Pancreas (tissue), 10 donors: ENCODE measurements at regions not wholly inside any gene's neighbourhood (a gene's known extent, or its start where the extent isn't known, plus 50 kb on each side); places are given as distances from the start of the nearest gene placed in this dataset.

Experiments used
- ATAC-seq, 4 donors: fragments of 200-7000 bp; cut with Tn5 transposase; one replicate each; pipeline versions ENCODE4 v1.8.0 to v1.9.1; 2020; ENCODE audit warnings: mild to moderate bottlenecking in 4 of 4, moderate library complexity in 4 of 4
- DNase-seq, 6 donors: peaks; one replicate each; pipeline ENCODE4 v3.0.0-alpha.2; 2020
- FAIRE-seq: peaks from 2 replicates; lab custom pipeline; 2012; peaks lifted over from hg19 to GRCh38; lab: Jason Lieb, UNC
- H3K27ac ChIP-seq, 4 donors: fragments of 200-600 bp; sonication (generic); 1 replicate in 3 of 4; 2 replicates in 1 of 4; pipeline versions ENCODE4 v1.5.0 to v1.8.0; 2020
- H3K27me3 ChIP-seq, 4 donors: fragments of 200-600 bp; one replicate each; pipeline ENCODE4 v1.8.0; 2021
- H3K36me3 ChIP-seq, 3 donors: fragments of 200-600 bp; sonication (generic) in 1 of 3; one replicate each; pipeline versions ENCODE4 v1.5.0 to v1.8.0; 2020 to 2021
- H3K4me1 ChIP-seq, 3 donors: fragments of 200-600 bp; one replicate each; pipeline ENCODE4 v1.8.0; 2021
- H3K4me3 ChIP-seq, 4 donors: fragments of 200-600 bp; sonication (generic) in 2 of 4; one replicate each; pipeline versions ENCODE4 v1.5.0 to v1.8.0; 2020 to 2021
- H3K9me3 ChIP-seq, 4 donors: fragments of 200-600 bp; one replicate each; pipeline ENCODE4 v1.8.0; 2021
- WGBS, 2 donors: extraction: QIAGEN DNeasy Blood & Tissue Kit; methylation state at CpG; one replicate each; pipeline ENCODE4 v1.1.7; 2013; 5-methylcytosine and 5-hydroxymethylcytosine counted together
- intact Hi-C, 3 donors: fragments of 100-400 bp; cut with DNase I; formaldehyde crosslinking; loops; one replicate each; pipeline versions ENCODE4 v1.11.1 to v1.14.2; 2022
- TF ChIP-seq, protein P1 (sequence below), 4 donors: fragments of 200-600 bp; sonication (generic) in 3 of 4; IDR thresholded peaks; one replicate each; pipeline versions ENCODE4 v1.5.0 to v1.8.0; 2021; ENCODE audit warnings: antibody characterized with exemption in 4 of 4
- donor health status: healthy with polysubstance abuse.
- donor health status: DM: no; HTN: no; CAD: no; lungs with moderate emphysema.
- donor health status: DM: no; HTN: no; CAD: no.
- donor health status: control.
- donor health status: control.
- donor health status: Bipolar disorder and iron deficiency.
- donor health status: DM: yes; HTN: yes; CAD: no.
- donor health status: DM: no; HTN: no; CAD: no.
- donor health status: DM: no; HTN: no; CAD: no.
- donor health status: DM: yes; HTN: yes; CAD: no.

DNA sequence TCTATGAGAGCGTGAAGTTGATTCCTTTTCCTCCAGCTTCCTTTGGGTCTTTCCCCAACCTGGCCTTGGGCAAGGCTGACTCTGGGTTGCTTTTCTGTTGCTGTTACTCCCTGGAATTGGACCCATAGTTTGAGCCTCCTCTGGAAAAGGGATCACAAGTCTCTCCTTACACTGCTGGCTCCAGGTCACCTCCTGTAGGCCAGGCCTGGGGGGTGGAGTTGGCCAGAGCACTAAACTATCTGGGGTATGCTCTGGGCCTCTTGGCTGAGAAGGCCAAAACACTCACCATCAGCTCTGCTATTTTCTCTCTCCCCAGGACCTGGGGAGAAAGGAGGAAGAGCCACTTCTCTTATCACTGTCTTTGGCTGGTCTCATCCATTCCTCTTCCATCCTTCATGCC is 56.5 kb upstream of the NCOA1 start:
- no peak overlapping the region for H3K27ac ChIP-seq
- H3K9me3 ChIP-seq = no peaks in the 10 kb centered on the region
- DNase-seq (no peak), FAIRE-seq (no peak), ATAC-seq (no peak)
- TF ChIP-seq, protein P1, sequence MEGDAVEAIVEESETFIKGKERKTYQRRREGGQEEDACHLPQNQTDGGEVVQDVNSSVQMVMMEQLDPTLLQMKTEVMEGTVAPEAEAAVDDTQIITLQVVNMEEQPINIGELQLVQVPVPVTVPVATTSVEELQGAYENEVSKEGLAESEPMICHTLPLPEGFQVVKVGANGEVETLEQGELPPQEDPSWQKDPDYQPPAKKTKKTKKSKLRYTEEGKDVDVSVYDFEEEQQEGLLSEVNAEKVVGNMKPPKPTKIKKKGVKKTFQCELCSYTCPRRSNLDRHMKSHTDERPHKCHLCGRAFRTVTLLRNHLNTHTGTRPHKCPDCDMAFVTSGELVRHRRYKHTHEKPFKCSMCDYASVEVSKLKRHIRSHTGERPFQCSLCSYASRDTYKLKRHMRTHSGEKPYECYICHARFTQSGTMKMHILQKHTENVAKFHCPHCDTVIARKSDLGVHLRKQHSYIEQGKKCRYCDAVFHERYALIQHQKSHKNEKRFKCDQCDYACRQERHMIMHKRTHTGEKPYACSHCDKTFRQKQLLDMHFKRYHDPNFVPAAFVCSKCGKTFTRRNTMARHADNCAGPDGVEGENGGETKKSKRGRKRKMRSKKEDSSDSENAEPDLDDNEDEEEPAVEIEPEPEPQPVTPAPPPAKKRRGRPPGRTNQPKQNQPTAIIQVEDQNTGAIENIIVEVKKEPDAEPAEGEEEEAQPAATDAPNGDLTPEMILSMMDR (IDR thresholded peaks at IDR 0.05) = no peak
- H3K36me3 ChIP-seq = no peaks in the 10 kb centered on the region
- no peak overlapping the region for H3K4me3 ChIP-seq
- peaks cover 0 to 3% (median 0%) of the 10 kb centered on the region in 3 donors for H3K4me1 ChIP-seq
- WGBS, 2 donors = 100% methylated on average over 1 of the region's 1 CpG
- no peaks in the 10 kb centered on the region for H3K27me3 ChIP-seq
- intact Hi-C loops = no loop called here

DNA sequence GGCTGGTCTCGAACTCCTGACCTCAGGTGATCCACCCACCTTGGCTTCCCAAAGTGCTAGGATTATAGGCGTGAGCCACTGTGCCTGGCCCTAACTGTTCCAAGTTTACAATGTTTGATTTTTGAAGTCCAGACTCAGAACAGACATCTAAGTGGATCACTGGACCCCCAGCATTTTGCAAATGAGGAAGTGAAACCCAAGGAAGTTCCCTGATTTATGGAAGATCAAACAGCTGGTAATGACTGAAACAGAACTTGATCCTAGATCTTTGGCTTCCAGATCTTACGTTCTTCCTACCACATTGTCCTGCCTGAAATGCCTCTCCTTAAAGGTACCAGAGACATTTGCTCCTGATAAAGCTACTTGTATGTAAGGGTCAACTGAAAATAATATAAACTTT is 58.3 kb upstream of the NCOA1 start:
- WGBS, 2 donors = 78 to 81% methylated on average over 3 of the region's 3 CpGs
- intact Hi-C loops = no loop called here
- no peaks in the 10 kb centered on the region for H3K27me3 ChIP-seq
- DNase-seq (no peak), ATAC-seq (no peak), FAIRE-seq (no peak)
- H3K27ac ChIP-seq = no peak overlapping the region
- H3K36me3 ChIP-seq = no peaks in the 10 kb centered on the region
- peaks cover 0 to 3% (median 0%) of the 10 kb centered on the region in 3 donors for H3K4me1 ChIP-seq
- TF ChIP-seq, protein P1 (IDR thresholded peaks at IDR 0.05) = no peak
- H3K4me3 ChIP-seq = no peak overlapping the region
- H3K9me3 ChIP-seq = no peaks in the 10 kb centered on the region

DNA sequence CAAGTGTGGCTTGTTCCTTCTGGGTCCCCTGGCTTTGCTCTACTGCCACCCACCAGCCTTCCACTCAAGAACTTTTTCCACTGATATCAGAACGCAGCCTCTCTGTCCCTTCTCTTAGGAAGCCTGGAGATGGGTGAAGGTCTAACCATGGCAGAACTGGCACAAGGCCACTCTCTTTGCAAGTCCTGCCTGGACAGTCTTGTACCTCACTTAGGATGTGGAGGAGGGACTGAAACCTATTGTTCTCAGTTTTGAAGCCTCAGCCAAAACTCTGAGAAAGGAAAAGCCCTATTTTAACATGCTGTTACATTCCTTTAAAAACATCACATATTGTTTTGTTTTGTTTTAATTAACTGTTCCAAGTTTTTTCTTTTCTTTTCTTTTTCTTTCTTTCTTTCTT is 58.9 kb upstream of the NCOA1 start:
- DNase-seq (no peak), ATAC-seq (no peak), FAIRE-seq (no peak)
- Histone ChIP-seq H3K36me3 (no peaks in the 10 kb centered on the region), H3K27ac (no peak overlapping the region), H3K4me1 (peaks cover 0 to 3% (median 0%) of the 10 kb centered on the region in 3 donors), H3K27me3 (no peaks in the 10 kb centered on the region), H3K9me3 (no peaks in the 10 kb centered on the region), H3K4me3 (no peak overlapping the region)
- 58 to 64% methylated on average over 1 of the region's 1 CpG for WGBS, 2 donors
- TF ChIP-seq, protein P1 (IDR thresholded peaks at IDR 0.05) = no peak
- intact Hi-C loops = no loop called here

DNA sequence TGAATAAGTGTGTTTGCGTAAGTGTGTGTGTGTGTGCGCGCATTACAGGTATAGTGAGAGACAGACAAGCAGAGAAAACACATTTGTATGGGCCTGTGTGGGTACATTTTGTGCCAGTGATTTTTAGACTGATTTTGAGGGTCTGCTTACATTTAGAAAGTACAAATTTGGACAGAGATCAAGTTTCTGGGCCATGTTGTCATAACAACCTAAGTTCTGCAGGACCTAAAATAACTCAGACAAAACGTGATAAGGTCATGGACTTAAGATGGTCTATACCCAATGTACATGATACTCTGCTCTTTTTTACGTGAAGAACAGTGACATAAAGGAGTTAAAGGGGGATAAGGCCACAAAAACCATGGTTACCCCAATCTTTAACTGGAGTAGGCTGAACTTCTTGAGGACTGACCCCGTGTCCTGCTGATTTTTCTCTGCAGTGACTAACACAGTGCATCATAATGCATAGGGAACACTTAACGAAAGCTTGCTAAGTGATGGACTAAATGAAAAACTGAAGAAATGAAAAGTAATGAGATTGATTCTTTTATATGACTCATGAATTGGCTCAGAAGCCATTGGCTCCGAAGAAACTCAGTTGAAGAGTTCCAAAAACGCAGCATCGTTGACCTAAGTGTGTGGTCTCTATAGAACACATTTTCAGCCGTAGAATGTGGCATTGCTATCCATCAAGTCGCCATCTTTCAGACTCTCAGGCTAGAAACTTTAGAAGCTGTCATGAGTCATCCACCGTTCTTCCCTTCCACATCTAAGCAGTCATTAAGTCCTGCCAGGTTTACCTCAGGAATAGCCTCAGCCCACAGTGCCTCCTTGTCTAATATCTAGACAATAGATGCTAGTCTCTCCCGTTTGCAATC is 61.6 kb upstream of the NCOA1 start:
- no peaks in the 10 kb centered on the region for H3K4me1 ChIP-seq
- H3K36me3 ChIP-seq = no peaks in the 10 kb centered on the region
- H3K4me3 ChIP-seq = no peak overlapping the region
- no peak for ATAC-seq
- intact Hi-C loops = no loop called here
- no peak overlapping the region for H3K27ac ChIP-seq
- no peaks in the 10 kb centered on the region for H3K27me3 ChIP-seq
- TF ChIP-seq, protein P1 (IDR thresholded peaks at IDR 0.05) = no peak
- H3K9me3 ChIP-seq = no peaks in the 10 kb centered on the region
- 74 to 77% methylated on average over 14 of the region's 14 CpGs for WGBS, 2 donors
- no peak for FAIRE-seq
- no peak for DNase-seq

DNA sequence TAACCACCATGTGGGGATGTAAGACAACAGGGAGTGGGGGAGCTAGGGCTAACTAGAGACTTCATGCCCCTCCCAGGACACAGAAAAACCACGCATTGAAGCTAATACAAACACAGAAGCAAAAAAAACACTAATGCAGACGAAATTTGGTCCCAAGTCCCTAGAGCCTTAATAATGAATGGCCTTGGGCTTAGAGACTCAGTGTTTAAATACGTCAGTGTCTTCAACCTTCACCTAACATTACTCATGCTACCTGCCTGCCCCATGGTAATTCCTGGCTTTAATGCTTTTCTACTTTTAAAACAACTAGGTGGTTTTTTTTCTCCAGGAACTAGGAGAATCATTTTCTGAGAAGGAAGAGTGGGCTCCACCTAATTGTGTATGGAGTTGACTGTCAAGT is 64.1 kb upstream of the ITSN2 start:
- 63 to 68% methylated on average over 3 of the region's 3 CpGs for WGBS, 2 donors
- intact Hi-C loops = loop anchor here in 1 of 3 donors (5.0 kb wide), 1 partner anchor 403 kb away; no protein-coding TSS in a partner anchor
- FAIRE-seq = no peak
- no peaks in the 10 kb centered on the region for H3K27me3 ChIP-seq
- no peak overlapping the region for H3K27ac ChIP-seq
- no peaks in the 10 kb centered on the region for H3K36me3 ChIP-seq
- ATAC-seq = no peak
- DNase-seq = no peak
- H3K9me3 ChIP-seq = no peaks in the 10 kb centered on the region
- H3K4me1 ChIP-seq = no peaks in the 10 kb centered on the region
- no peak overlapping the region for H3K4me3 ChIP-seq
- TF ChIP-seq, protein P1 (IDR thresholded peaks at IDR 0.05) = no peak
